ENCODE measurements at regions not wholly inside any gene's neighbourhood (a gene's known extent, or its start where the extent isn't known, plus 50 kb on each side); places are given as distances from the start of the nearest gene placed in this dataset.

- DNase-seq (no peak), ATAC-seq (ENCODE audit: poor library complexity) (no peak)
- intact Hi-C loops (cut with DNase I): no loop called here
Observed at GRCh38 chr3:95401693-95402092, 1338.8 kb downstream of the NSUN3 start.

DNA sequence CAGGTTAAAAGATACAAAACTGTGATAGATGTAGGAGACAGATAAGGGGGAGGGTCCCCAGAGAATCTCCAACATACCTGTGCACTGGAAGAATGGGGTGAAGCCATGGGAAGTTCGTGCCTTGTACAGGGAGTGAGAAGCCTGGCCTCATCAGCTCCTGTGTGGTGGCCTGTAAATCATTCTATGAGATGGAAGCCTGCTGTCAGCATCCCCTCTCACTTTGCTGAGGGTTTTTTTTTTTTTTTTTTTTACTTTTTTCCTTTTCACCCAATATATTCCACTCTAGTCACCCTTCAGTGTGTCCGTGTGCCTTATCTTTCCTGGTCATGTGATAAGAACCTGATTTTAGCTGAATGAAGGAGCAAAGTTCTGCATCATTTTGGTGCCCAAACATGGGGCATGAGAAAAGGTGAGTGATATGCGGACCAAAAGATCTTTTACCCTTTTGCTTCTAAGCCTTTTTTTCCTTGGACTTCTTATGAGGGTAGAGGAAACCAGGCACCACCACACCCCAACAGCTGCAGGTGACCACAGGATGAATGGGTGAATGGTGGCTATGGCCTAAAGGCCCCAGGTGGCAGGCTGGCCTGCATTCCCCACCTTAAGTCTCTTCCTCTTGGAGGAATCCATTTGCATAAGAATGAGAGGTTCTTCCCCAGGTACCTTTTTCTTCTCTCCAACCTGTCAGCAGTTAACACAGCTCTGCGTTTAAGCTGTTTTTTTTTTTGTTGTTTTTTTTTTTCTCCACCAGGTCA, 1345.0 kb downstream of the NSUN3 start:
- intact Hi-C loops (cut with DNase I): no loop called here
- DNase-seq: no peak
- ATAC-seq (ENCODE audit: poor library complexity): no peak

- intact Hi-C loops (cut with DNase I): no loop called here
- no peak for DNase-seq
- no peak for ATAC-seq (ENCODE audit: poor library complexity)
Observed at GRCh38 chr3:95408464-95408862, 1345.6 kb downstream of the NSUN3 start.

DNA sequence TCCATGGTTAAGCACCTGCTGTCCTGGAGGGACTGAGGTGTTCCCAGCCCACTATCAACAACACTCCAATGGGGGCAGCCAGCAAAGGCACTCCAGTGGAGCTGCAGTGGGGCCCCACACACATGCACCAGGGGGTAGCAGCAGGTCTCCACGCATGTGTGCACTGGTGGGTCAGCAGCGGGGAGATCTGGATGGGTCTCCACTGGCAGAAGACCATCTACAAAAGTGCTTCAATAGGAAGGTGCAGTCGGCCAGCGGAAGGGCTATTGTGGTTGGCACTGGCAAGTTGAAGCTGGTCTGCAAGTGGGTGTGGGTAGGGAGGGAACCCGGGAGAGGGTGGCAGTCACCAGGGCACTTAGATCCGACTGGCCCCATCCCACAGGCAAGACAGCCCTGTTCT, 1355.4 kb downstream of the NSUN3 start:
- DNase-seq (no peak), ATAC-seq (ENCODE audit: poor library complexity) (no peak)
- intact Hi-C loops (cut with DNase I): no loop called here

DNA sequence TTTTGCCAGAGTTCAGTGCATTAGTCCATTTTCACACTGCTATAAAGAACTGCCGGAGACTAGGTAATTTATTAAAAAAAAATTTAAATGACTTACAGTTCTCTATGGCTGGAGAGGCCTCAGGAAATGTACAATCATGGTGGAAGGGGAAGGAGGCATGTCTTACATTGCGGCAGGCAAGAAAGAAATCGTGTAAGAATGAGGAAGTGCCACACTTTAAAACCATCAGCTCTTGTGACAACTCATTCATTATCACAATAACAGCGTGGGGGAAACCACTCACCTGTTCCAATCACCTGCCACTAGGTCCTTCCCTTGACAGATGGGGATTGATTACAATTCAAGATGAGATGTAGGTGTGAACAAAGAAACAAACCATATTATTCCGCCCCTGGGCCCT, 1361.4 kb downstream of the NSUN3 start:
- ATAC-seq (ENCODE audit: poor library complexity): no peak
- intact Hi-C loops (cut with DNase I): no loop called here
- DNase-seq: no peak

DNA sequence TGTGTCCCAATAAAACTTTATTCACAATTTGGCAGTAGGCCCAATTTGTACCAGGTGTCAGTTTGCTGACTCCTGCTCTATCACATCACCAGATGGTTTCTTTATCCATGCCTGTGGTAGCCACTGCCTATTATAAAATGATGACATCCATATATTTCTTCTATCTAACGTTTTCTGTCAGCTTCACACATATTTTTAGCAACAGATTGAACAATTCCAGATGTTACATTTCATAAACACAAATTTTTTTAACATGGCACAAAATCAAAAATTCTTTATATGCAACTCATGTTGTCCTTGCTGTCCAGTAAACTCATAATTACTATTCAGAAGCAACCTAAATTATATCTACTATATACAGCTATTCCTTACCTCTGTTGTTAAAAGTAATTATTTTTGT, 1371.6 kb downstream of the NSUN3 start:
- intact Hi-C loops (cut with DNase I): no loop called here
- DNase-seq (no peak), ATAC-seq (ENCODE audit: poor library complexity) (no peak)

DNA sequence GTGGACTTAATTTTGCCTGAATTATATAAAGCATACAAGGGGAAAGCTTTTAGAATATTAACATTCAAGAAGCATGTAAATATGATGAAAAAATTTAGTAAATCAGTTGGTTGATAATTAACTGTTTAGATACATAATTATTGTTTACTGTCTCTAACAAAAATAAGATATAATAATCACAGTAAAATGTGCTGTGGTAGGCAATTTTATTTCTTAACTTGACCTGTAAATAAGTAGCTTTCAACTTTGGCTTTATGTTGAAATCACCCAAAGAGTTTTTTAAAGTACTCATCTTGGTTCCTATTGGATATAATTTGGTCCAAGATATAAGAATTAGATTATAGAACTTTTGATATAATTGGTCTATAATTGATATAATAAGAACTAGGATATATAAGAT, 1374.5 kb downstream of the NSUN3 start:
- ATAC-seq (ENCODE audit: poor library complexity) (no peak), DNase-seq (no peak)
- intact Hi-C loops (cut with DNase I): no loop called here

DNA sequence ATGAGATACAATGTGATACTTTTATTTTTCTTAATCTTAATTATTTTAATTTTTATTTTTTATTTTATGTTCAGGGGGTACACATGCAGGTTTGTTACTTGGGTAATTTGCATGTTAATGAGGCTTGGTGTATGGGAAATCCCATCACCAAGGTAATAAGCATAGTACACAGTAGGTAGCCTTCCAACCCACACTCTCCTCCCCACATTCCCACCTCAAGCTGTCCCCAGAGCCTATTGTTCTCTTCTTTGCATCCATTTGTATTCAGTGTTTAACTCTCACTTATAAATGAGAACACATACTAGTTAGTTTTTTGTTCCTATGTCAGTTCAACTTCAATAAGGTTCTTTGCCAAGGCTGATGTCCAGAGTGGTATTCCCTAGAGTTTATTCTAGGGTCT, 1375.4 kb downstream of the NSUN3 start:
- no peak for ATAC-seq (ENCODE audit: poor library complexity)
- intact Hi-C loops (cut with DNase I): no loop called here
- no peak for DNase-seq

DNA sequence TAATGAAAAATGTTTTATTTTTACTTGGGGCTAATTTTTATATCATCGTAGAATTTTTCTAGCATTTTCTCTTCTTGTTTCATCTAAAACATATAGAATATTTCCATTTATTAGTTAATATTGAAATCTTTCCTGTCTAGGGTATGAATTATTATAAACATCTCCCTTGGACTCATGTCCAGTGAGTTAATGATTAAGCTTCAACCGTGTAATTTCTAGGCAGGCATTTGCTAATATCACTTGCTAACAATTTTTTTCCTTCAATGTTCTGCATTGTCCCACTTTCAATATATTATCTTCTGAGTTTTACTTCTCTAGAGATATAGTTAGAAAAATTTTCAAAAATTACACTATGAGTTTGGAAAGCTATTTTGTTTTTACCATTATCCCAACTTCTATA, 1371.6 kb upstream of the EPHA6 start:
- intact Hi-C loops (cut with DNase I): no loop called here
- ATAC-seq (ENCODE audit: poor library complexity): no peak
- no peak for DNase-seq

GRCh38 chr3:95449841-95450240, 1364.6 kb upstream of the EPHA6 start:
- ATAC-seq (ENCODE audit: poor library complexity): no peak
- DNase-seq: no peak
- intact Hi-C loops (cut with DNase I): no loop called here

- intact Hi-C loops (cut with DNase I): no loop called here
- no peak for ATAC-seq (ENCODE audit: poor library complexity)
- no peak for DNase-seq
Observed at GRCh38 chr3:95453242-95453641, 1361.2 kb upstream of the EPHA6 start.

DNA sequence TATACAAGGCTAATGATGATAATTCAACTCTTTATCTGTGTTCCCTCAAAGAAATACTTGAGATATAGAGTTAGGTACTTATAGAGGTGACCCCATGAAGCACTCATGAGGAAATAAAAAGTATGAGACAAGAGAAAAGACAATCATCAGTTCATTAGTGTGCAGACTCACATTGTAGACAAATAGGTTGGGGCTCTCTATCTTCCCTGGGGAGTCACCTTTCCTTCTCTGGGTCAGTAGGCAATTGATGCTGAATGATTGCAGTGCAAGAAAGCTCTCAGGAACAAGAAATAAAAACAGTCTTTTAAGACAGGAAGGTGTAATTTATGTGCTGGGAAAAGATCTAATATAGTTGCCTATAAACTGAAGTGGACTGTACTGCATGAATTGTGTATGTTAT, 1357.6 kb upstream of the EPHA6 start:
- intact Hi-C loops (cut with DNase I): no loop called here
- ATAC-seq (ENCODE audit: poor library complexity) (no peak), DNase-seq (no peak)

DNA sequence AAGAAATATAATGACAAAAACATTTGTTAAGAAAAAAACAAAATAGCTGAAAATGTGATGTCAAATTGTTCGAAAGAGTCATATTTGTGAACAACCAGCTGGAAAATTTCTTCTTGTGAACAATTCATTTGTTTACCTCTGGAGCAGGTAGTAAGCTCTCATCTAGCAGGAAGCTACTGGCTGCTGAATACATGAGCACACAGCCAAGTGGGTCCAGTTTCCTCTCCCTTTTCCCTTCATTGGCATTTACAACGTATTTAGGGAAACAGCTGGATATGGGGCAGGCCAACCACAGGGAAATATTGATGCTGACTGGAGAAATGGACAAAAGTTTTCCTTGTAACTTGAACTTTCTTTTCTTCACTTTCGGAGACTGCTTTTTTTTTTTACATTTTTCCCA, 1354.7 kb upstream of the EPHA6 start:
- no peak for DNase-seq
- ATAC-seq (ENCODE audit: poor library complexity): peak; percentile 46
- intact Hi-C loops (cut with DNase I): no loop called here

DNA sequence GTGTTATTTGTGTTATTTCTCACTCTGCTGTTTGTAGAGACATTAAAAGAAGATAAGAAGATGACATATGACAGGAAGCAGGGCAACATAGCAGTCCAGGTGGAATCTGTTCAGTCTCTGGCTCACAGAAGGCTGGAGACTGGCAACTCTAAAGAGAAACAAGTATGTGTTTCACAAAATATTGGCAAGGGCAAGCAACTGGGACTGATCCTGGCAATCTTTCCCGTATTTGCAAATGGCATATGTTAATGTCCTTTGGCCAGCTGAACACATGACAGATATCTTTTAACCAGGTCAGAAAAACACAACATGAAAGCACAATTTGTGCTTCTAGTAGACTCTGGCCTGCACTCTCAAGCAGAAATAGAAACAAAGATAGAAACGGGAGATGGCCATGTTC, 1354.1 kb upstream of the EPHA6 start:
- peak; percentile 96 for ATAC-seq (ENCODE audit: poor library complexity)
- no peak for DNase-seq
- intact Hi-C loops (cut with DNase I): no loop called here

DNA sequence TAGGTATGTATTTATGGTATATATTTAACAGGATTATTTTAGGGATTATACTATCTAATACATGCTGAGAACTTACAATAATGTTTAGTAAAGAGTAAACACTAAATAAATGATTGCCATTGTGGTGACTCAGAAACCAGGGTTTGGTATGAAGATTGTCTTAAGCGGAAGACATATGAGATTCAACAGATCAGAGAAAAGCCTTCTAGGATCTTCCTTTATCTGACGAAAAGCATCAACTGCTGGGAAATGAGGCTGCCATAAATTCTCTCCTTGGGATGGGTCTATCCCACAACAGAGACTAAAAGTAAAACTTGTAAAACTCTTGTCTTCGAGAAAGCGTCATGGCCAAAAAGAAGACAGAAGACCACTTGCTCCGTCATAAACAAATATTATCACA, 1352.2 kb upstream of the EPHA6 start:
- intact Hi-C loops (cut with DNase I): no loop called here
- DNase-seq (no peak), ATAC-seq (ENCODE audit: poor library complexity) (no peak)

GRCh38 chr3:95464346-95464745, 1350.0 kb upstream of the EPHA6 start:
- ATAC-seq (ENCODE audit: poor library complexity) (no peak), DNase-seq (no peak)
- intact Hi-C loops (cut with DNase I): no loop called here

DNA sequence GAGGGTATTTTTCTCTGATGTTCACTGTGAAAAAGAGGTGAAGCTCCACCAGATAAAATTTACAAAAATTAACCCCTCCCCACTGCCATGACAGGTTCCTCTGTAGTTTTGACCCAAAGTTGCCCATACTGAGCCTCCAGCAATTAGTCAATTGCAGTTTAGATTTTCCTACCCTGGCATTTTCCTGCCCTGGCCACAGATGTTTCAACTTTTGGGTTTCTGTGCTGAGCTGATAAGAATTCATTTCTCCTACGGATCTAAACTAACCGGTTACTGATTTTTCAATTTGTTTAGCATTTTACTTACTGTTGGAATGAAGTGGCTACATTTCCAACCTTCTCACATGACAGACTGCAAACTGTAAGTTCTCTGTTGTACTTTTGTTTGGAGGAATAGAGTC, 1346.1 kb upstream of the EPHA6 start:
- intact Hi-C loops (cut with DNase I): no loop called here
- DNase-seq (no peak), ATAC-seq (ENCODE audit: poor library complexity) (no peak)

GRCh38 chr3:95474338-95474737, 1340.1 kb upstream of the EPHA6 start:
- DNase-seq (no peak), ATAC-seq (ENCODE audit: poor library complexity) (no peak)
- intact Hi-C loops (cut with DNase I): no loop called here

- DNase-seq (no peak), ATAC-seq (ENCODE audit: poor library complexity) (no peak)
- intact Hi-C loops (cut with DNase I): no loop called here
Observed at GRCh38 chr3:95476534-95476933, 1337.9 kb upstream of the EPHA6 start.

DNA sequence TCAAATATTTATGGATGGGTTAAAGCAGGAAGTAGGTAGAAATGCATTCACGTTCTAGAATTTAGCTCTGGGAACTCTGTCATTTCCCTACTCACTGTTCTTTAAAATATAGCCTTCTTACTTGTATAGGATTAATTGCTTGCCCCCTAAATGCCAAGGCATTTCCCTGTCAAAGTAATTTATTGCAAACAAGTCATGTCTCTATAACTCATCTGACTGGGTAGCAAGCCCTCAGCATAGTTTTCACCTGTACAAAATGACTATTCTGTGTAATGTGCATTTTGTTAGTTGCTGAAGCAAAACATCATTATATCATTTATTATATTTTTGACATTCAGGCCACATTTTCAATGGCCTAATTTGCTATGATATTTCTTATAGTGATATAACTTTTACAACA, 1308.2 kb upstream of the EPHA6 start:
- no peak for DNase-seq
- intact Hi-C loops (cut with DNase I): no loop called here
- ATAC-seq (ENCODE audit: poor library complexity): no peak

DNA sequence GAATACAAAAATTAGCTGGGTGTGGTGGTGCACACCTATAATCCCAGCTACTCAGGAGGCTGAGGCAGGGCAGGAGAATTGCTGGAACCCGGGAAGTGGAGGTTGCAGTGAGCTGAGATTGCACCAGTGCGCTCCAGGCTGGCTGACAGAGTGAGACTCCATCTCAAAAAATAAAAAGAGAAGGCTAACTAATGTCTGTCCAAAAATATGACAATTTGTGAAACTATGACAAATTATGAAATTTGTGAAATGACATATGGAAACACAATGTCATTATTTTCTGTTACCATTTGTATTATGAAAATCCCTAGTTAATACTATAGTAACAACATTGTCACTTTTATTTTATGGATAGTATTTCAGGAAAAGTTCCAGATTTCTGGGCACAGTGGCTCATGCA, 1306.3 kb upstream of the EPHA6 start:
- ATAC-seq (ENCODE audit: poor library complexity) (no peak), DNase-seq (no peak)
- intact Hi-C loops (cut with DNase I): no loop called here
